Fibroblast of lung (primary cell): ENCODE measurements at regions not wholly inside any gene's neighbourhood (a gene's known extent, or its start where the extent isn't known, plus 50 kb on each side); places are given as distances from the start of the nearest gene placed in this dataset.

Source experiments
- EZH2 ChIP-seq: IDR thresholded peaks from 2 replicates; pipeline ENCODE4 v1.5.1; 2012; ENCODE audit warnings: low read length, control low read depth, mild to moderate bottlenecking; ENCODE audit errors: missing control alignments
- TF ChIP-seq, protein P1 (sequence below), 2 donors: IDR thresholded peaks in 1 of 2; conservative IDR thresholded peaks in 1 of 2; 1 replicate in 1 of 2; 2 replicates in 1 of 2; pipeline ENCODE4 v1.5.1; 2011 to 2012; ENCODE audit warnings: low read length in 2 of 2, control low read depth in 1 of 2, inconsistent platforms in 1 of 2, low read depth in 1 of 2, mild to moderate bottlenecking in 1 of 2

DNA sequence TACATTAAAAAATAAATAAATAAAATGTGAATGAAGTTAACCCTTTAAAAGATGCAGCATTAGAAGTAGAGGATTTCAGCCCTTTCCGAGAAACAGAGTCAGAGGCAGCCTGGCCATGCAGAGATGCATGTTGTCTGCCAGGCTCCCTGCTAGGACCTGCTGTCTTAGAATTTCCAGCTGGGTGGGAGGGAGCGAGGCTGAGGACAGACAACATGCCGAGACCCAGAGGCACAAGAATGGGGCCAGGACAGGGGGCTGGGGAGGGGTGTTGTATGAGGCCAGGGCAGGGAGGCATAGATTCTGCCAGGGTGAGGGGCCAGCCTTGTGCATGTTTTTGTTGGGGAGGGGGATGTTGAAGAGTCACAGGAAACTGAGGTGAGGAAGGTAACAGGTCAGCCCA lies 68.6 kb upstream of the NEURL1B start:
- no peak for TF ChIP-seq EZH2
- TF ChIP-seq, protein P1, sequence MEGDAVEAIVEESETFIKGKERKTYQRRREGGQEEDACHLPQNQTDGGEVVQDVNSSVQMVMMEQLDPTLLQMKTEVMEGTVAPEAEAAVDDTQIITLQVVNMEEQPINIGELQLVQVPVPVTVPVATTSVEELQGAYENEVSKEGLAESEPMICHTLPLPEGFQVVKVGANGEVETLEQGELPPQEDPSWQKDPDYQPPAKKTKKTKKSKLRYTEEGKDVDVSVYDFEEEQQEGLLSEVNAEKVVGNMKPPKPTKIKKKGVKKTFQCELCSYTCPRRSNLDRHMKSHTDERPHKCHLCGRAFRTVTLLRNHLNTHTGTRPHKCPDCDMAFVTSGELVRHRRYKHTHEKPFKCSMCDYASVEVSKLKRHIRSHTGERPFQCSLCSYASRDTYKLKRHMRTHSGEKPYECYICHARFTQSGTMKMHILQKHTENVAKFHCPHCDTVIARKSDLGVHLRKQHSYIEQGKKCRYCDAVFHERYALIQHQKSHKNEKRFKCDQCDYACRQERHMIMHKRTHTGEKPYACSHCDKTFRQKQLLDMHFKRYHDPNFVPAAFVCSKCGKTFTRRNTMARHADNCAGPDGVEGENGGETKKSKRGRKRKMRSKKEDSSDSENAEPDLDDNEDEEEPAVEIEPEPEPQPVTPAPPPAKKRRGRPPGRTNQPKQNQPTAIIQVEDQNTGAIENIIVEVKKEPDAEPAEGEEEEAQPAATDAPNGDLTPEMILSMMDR (conservative IDR thresholded peaks at IDR 0.05 in 1 of 2, IDR thresholded peaks at IDR 0.05 in 1 of 2; ENCODE audit: low read depth in 1 of 2, low read length in 2 of 2): no peak
